Hematopoietic multipotent progenitor cell treated with erythropoietin and hydrocortisone succinate and interleukin-3 and kit ligand, for 17 days (in vitro differentiated cells): ENCODE measurements at regions not wholly inside any gene's neighbourhood (a gene's known extent, or its start where the extent isn't known, plus 50 kb on each side); places are given as distances from the start of the nearest gene placed in this dataset.
"Not testable (repeated sequence)": the region's sequence is repeated elsewhere in the genome, so short reads cannot be mapped to it uniquely, and the experiment has no call there.

Experiments
- DNase-seq: peaks from one replicate; pipeline ENCODE4 v3.0.0-alpha.2; 2015; ENCODE audit warnings: low spot score

- no peak for DNase-seq
Measured at GRCh38 chr5:28926422-28926821, 1888.0 kb upstream of the CDH9 start.

- DNase-seq: no peak
Measured at GRCh38 chr5:28917631-28918030, 1879.2 kb upstream of the CDH9 start.

- no peak for DNase-seq
Measured at GRCh38 chr5:28914297-28914696, 1875.9 kb upstream of the CDH9 start.

- DNase-seq: no peak
Measured at GRCh38 chr5:28903643-28904042, 1865.3 kb upstream of the CDH9 start.

GRCh38 chr5:28896949-28897348 is 1858.6 kb upstream of the CDH9 start:
- DNase-seq: no peak

GRCh38 chr5:28880936-28881335 is 1842.5 kb upstream of the CDH9 start:
- DNase-seq: no peak

- DNase-seq: no peak
Measured at GRCh38 chr5:28877050-28877449, 1838.7 kb upstream of the CDH9 start.

- DNase-seq: no peak
Measured at GRCh38 chr5:28864006-28864405, 1825.6 kb upstream of the CDH9 start.

GRCh38 chr5:28862860-28863196 is 1824.4 kb upstream of the CDH9 start:
- no peak for DNase-seq

GRCh38 chr5:28862137-28862859 is 1823.9 kb upstream of the CDH9 start:
- DNase-seq: no peak

- DNase-seq: no peak
Measured at GRCh38 chr5:28855626-28856025, 1817.2 kb upstream of the CDH9 start.

- no peak for DNase-seq
Measured at GRCh38 chr5:28850320-28850921, 1812.0 kb upstream of the CDH9 start.

GRCh38 chr5:28831042-28831441 is 1792.7 kb upstream of the CDH9 start:
- DNase-seq: no peak

- DNase-seq: no peak
Measured at GRCh38 chr5:28823231-28823630, 1784.8 kb upstream of the CDH9 start.

- no peak for DNase-seq
Measured at GRCh38 chr5:28822071-28822470, 1783.7 kb upstream of the CDH9 start.

- DNase-seq: no peak
Measured at GRCh38 chr5:28810751-28811136, 1772.4 kb upstream of the CDH9 start.

- no peak for DNase-seq
Measured at GRCh38 chr5:28809811-28810750, 1771.7 kb upstream of the CDH9 start.

GRCh38 chr5:28808967-28809810 is 1770.8 kb upstream of the CDH9 start:
- no peak for DNase-seq

GRCh38 chr5:28807195-28807729 is 1768.9 kb upstream of the CDH9 start:
- DNase-seq: no peak

GRCh38 chr5:28799035-28799434 is 1760.6 kb upstream of the CDH9 start:
- DNase-seq: not testable (repeated sequence)

GRCh38 chr5:28788954-28789353 is 1750.6 kb upstream of the CDH9 start:
- no peak for DNase-seq
